Fibroblast of peridontal ligament (primary cell): ENCODE measurements at regions not wholly inside any gene's neighbourhood (a gene's known extent, or its start where the extent isn't known, plus 50 kb on each side); places are given as distances from the start of the nearest gene placed in this dataset.
"Not testable (repeated sequence)": the region's sequence is repeated elsewhere in the genome, so short reads cannot be mapped to it uniquely, and the experiment has no call there.

ENCODE experiments used
- DNase-seq: peaks from one replicate; pipeline ENCODE4 v3.0.0-alpha.2; 2010; ENCODE audit errors: extremely low read depth

DNA sequence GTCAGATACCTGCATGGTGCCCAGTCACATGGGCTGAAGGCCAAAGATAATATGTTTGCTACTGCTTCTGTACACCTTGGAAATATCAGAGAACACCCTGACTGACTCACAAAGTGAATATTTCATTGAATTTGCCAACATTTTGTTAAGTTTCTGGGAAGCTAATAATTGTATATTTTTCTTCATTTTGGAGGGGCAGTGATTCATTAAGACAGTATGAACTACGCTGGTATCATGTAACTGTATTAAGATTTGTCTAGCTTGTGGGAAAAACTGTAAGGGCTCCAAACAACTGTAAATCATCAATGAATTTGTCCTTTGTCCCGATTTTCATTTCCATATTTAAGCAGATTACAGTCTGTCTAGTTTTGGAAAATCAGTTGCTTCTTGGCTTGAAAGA lies 102.3 kb upstream of the CCN2 start:
- peak; percentile 89 for DNase-seq

DNA sequence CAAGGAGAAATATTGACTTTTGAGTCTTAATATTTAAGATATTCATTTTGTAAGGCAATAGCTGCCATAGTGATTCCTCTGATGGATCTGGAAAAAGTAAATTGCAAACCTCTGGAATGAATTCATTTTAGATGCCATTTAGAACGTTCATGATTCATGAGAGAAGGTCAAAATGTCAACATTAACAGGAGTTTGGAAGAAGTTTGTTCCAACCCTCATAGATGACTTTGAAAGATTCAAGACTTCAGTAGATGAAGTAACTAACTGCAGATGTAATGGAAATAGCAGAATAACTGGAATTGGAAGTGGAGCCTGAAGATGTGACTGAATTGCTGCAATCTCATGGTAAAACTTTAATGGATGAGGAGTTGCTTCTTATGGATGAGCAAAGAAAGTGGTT lies 100.9 kb upstream of the CCN2 start:
- peak; percentile 81 for DNase-seq

DNA sequence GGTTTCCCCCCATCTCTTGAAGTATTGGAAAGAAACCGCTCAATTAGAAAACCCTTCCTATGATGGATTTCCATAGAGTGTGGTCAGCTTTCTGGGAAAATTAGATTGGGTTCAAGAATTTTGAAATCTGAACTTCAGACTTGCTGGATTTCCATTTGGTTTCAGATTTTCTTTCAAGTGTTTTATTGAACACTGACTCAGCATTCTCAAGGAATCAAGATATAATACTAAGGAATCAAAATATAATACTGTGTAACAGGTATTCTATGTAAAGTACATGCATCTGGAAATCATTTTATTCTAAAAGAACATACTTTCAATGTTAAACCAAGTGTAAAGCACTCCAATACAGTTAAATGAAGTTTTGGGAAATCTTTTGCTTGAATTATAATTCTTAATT lies 94.7 kb upstream of the CCN2 start:
- no peak for DNase-seq

DNA sequence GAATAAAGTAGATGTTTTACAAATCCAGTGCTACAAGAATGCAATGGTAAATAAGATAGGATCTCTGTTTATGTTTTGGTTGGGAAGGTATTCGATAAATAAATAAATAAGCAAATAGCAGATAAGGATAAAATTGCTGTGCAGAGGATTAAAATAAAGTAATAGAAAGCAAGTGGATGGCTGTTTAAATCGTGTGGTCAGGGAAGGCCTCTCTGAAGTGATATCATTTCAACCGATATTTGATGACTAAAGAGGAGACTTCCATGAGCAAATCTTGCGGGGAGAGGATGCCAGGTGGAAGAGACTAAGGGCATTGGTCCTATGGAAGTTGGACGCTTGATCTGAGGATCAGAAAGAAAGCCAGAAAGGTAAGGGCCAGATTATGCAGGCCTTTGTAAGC lies 92.0 kb upstream of the CCN2 start:
- DNase-seq, result no peak

DNA sequence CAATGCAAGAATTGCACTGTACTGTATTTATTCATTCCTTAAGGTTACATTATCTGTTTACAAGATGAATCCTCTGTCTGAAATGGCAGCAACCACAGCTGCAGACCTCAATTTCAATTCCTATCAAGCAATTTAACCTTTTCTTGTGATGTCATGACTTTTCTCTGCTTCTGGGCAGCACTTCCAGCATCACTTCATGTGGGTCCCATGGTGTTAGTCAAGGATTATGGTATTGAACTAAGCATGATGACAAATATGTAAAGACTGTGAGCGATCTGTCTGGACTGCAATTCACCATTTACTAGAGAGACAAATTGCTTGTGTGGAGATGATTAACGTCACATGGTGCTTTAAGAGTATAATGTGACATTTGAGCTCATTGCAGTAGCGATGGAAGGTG lies 90.5 kb upstream of the CCN2 start:
- DNase-seq, result peak; percentile 46

DNA sequence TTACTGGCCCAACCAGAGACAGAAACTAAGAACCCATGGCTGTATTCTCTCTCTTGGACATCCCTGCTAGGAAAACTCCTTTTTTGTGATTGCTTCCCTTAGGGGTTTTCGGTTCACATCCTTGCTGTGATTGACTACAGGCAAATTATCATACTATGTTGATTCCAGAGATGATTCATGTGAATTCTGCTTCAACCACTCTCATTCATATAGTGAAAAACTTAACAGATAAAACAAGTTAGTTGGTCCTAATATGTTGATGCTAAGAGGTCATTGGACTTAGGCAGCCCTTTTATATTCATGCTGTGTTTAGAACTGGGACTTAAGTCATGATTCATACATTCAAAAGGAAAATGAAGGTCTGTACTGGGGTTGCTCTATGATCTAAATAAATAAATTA lies 76.9 kb upstream of the CCN2 start:
- no peak for DNase-seq

DNA sequence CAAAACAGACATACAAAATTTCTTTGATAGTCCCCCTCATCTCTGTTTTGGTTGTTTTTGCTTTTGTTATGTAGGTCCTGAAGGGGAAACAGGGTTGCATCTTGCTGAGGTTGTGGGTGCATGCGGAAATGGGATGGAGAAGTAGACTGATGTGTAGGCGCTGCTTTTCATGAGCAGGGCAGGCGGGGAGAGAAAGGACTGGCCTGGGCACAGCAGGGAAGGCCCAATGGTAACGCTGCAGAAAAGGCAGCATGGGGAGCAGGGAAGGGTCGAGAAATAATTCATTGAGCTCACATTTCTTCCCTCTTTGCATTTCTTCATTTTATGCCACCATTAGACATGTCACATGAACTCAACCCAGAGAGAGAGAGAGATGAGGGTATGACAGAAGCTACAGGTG lies 74.3 kb upstream of the CCN2 start:
- no peak for DNase-seq

DNA sequence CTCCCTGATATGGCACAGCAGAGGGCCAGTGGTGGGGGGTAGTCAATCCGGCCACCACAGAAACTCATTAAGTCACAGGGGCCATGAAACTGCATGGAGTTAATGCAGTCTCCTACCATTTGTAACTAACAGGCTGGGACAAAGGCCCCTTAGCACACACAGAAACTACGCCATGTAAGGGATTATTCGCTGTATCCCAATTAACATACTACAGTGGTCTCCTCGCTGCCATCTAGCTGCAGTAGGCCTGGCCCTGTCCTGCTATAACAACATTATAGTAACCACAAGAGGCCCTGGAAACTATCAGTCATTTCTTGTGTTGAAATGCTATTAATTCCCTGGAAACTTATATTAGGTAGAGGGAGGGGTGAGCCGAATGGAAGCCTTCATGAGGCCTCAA lies 72.3 kb upstream of the CCN2 start:
- no peak for DNase-seq

DNA sequence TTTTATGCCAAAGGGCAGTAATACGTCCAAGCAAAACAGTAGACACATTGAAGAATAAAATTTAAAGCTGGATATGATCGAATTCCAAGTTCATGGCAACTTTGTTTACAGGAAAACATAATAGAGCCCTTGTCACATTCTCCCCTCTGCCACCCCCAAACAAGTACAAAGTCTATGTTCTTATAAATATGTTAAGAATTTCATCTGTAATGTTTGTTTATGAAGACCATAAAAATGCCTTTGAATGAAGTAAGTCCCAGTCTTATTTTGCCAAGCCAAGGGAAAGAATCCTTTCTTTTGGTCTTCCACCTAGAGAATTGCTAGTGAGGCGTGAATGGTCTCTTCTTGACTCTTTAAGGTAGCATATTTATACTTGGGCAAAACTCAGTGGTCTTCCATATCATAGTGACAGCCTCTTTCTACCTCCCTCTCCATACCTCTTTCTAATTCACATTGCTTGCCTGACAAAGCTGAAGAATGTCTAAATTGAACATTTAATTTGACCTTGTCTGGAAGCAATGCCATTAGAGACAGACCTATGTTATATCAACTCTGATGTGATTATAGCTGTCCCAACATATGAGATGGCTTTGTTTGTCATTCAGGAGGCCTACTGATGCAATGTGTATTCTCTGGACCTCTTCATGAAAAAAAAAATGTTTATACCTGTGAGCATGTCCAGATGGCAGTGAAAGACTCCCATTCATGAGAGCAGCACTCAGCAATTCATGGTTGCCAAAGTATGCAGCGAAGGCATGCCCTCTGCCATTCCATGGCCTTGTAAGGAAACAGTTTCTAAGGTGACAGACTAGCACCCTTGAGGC lies 70.6 kb upstream of the CCN2 start:
- no peak for DNase-seq

DNA sequence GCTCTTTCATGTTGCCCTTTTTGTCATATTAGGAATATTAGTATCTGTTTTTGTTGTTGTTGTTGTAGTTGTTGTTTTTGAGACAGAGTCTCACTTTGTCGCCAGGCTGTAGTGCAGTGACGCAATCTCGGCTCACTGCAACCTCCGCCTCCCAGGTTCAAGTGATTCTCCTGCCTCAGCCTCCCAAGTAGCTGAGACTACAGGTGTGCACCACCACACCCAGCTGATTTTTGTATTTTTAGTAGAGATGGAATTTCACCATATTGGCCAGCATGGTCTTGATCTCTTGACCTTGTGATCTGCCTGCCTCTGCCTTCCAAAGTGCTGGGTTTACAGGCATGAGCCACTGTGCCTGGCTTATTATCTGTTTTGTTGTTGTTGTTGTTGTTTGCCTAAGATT lies 69.7 kb upstream of the CCN2 start:
- not testable (repeated sequence) for DNase-seq

DNA sequence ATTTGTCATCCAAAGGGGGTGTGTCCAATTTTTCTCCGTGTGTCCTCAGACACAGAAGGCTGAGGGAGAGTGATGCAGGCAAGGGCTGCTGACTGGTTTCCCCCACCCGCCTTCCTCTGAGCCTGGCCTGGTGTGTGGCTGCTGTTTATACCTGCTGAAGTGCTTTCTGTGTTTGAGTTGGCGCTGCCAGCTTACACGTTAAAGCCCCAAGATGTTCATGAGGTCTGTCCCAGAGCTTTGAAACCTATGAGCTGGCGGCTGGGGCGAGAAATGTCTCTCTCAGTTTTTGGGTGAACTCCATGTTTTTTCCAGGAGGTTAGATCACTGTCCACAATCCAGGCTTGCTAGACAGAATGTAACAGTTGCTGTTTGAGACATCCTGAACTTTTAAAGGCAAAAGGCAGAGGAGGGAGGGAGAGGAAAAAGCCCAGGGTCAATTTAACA lies 69.0 kb upstream of the CCN2 start:
- DNase-seq, result no peak

DNA sequence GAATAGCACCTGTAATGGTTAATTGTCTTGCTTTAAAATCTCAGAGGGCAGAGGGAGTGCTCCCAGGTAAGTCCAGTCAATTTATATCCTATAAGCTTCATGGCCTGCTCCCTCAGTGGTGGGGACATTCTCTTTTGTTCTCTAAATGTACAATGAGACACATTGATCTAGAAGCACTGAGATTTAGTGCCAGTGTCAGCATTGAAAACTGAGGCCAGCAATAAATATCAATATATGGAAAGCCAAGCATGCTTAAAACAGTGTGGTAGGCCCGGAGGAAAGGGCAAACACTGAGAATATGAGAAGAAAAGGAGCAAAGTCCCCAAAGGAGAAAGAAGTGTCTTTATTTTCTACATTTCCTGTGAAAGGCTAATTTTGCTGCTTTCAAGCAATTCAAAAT lies 68.4 kb upstream of the CCN2 start:
- no peak for DNase-seq

DNA sequence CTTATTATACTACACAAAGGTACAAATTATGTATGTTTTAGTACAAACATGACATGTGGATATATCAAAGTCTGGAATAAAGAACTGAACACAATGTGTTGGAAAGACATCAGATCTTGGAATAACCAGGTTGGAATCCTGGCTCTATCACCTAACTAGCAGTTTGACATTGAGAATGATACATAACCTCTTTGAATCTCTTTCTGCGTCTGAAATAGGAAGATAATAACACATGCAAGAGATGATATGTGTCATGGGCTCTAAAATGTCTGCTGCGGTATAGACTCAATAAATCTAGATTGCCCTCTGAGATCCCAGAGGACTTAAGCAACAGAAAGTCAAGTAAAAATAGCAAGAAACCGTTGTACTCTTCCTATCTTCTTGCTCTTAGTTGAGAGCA lies 66.8 kb upstream of the CCN2 start:
- DNase-seq, result no peak

DNA sequence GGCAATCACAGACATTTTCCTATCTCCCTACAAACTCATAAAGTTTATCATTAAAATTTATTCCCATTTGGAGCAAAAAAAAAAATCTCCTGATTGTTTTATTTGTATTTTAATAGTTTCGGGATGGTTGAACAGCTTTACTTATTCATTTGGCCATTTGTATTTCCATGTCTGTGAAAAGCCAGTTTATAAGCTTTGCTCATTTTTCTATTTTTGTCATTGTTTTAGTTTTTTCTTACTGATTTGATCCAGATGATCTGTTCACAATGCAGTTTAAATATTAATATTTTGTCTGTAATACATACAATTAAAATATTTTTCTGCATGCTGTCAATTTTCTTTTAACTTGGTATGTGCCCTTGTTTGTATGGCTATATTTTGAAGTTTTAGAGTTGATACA lies 65.2 kb upstream of the CCN2 start:
- no peak for DNase-seq

DNA sequence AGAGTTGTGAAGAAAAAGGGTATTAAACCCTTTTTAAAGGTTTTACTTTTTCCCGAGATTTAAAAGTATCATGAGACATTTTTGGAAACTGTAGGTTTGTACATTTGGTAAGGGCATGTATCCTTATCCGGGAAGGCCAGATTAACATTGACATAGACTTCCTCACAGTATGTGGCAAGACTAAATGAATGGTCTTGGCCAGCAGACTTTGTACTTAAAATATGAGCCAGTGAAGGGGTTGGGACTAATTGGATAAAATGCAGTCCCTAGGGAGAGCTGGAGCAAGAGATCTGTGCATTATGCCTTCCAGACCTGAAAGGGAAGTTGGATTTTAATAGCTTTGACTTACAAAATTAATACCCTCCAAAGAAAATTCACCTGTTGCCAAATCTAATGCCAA lies 60.4 kb upstream of the CCN2 start:
- DNase-seq, result peak; percentile 96

DNA sequence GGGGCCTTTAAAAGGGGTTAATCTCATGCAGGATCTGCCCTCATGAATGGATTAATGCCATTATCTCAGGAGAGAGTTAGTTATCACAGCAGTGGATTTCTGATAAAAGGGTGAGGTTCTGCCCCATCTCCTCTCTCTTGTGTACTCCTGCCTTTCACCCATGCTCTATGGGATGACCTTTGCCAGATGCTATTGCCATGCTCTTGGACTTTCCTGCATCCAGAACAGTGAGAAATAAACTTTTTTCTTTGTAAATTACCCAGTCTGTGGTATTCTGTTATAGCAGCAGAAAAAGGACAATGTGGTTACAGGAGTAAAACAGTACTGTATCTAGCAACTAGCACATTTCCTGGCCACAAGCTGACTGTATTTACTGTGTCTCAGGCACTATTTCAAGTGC lies 58.0 kb upstream of the CCN2 start:
- no peak for DNase-seq

DNA sequence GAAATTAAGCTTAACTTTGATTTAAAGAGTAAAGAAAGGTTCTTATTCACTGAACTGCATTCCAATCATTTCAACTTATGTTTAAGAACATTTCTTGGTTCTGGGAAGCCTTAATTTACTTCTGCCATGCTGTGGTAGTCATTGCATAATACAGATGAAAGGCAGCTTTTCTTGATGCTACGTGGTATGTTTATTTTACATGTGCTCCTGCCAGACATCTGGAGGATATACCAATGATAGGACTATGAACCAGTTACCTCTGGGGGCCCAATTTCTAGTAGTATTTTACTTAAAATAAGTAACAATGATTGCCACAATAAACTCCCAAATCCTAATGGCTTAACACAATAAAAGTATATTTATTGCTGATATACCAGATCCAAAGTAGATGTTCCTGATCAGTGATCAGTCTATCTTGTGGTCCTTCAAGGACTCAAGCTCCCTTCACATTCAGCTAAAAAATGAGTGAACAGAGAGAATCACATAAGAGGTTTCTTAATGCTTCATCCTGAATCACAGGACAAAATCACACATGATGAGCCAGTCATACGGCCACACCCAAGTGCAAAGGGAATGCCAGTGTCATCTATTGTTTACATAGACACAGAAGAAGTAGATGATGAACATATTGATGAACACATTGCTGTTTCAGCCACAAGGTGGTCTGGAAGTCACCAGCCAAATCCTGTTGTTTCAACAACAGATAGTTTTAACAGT lies 56.5 kb upstream of the CCN2 start:
- DNase-seq, result peak; percentile 92

DNA sequence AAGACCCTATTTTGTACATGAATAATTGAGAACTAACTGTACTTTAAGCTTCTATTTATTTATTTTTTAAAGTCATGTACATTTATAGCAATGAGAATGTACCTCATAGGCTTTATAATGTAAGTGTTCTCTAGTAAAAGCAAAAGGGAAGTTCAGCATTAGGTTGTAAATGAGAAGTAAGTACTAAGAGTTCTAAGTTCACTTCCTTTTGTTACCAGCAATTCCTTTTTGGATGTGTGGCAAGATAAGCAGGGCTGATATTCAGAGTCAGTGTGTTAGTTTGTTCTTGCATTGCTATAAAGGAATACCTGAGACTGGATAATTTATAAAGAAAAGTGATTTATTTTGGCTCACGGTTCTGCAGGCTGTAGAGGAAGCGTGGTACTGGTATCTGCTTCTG lies 54.0 kb upstream of the CCN2 start:
- DNase-seq, result no peak

DNA sequence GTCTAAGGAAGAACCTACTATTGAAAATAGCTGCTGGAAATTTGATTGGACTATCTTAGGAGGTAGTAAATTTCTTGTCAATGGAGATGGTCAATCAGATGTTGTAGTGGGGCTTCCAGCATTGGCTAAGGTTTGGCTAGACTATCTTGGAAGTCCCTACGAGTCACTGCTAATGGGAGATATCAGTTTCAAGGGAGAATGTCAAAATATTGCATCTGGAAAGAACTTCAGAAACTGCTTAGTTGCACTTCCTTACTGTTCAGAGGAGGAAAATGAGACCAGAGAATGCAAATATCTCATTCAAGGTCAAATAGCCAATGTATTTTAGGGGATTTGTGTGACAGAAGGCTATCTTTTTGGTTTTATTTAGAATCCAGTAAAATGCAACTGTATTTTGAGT lies 53.5 kb upstream of the CCN2 start:
- peak; percentile 73 for DNase-seq

DNA sequence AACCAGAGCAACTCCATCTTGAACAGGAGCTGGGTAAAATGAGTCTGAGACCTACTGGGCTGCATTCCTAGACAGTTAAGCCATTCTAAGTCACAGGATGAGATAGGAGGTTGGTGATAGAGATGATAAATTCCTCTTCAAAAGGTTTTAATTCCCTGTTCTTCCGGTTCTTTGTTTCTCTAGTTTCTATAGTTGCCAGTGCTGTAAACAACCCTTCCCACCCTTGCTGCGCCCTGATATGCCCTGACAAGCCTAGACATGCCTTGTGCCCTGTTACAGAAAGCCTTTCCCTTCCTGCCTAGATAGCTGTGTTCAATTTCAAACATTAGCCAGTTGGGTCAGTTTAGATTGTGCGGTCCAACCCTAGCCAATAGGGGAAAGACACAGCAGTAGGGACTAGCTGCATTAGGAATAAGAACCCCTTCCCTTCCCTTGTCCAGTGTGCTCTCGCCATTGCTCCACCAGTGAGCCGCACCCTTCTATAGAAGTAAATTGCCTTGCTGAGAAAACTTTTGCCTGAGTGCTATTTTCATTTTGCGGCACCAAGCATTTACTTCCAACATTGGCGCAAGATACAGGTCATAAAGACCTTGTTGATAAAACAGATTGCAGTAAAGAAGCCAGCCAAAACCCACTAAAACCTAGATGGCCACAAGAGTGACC lies 52.5 kb upstream of the CCN2 start:
- no peak for DNase-seq
